Small intestine (tissue), 7 donors: ENCODE measurements at regions not wholly inside any gene's neighbourhood (a gene's known extent, or its start where the extent isn't known, plus 50 kb on each side); places are given as distances from the start of the nearest gene placed in this dataset.
A peak's percentile ranks its signal among the peaks of the same experiment; 100 is the strongest.
"Not testable (repeated sequence)": the region's sequence is repeated elsewhere in the genome, so short reads cannot be mapped to it uniquely, and the experiment has no call there.

Experiments used
- DNase-seq, 2 donors: peaks; one replicate each; pipeline versions ENCODE4 v3.0.0 to v3.0.0-alpha.2; 2013
- FAIRE-seq: peaks from 2 replicates; lab custom pipeline; 2012; peaks lifted over from hg19 to GRCh38; lab: Jason Lieb, UNC
- H3K27ac ChIP-seq, 3 donors: one replicate each; pipeline ENCODE4 v1.5.1; 2013; ENCODE audit warnings: low read length in 2 of 3, mild to moderate bottlenecking in 2 of 3, control low read depth in 1 of 3, inconsistent platforms in 1 of 3, low read depth in 1 of 3, moderate library complexity in 1 of 3
- H3K27me3 ChIP-seq, 3 donors: one replicate each; pipeline ENCODE4 v1.6.1; 2013; ENCODE audit warnings: low read length in 3 of 3, inconsistent platforms in 1 of 3; ENCODE audit not compliant: control insufficient read depth in 3 of 3, insufficient read depth in 3 of 3
- H3K36me3 ChIP-seq, 3 donors: one replicate each; pipeline ENCODE4 v1.6.1; 2013; ENCODE audit warnings: low read length in 3 of 3, inconsistent platforms in 1 of 3, low read depth in 1 of 3, mild to moderate bottlenecking in 1 of 3, moderate library complexity in 1 of 3; ENCODE audit not compliant: control insufficient read depth in 3 of 3, insufficient read depth in 2 of 3
- H3K4me1 ChIP-seq, 3 donors: one replicate each; pipeline ENCODE4 v1.6.1; 2013; ENCODE audit warnings: low read length in 2 of 3, inconsistent platforms in 1 of 3, low read depth in 1 of 3, mild to moderate bottlenecking in 1 of 3, moderate library complexity in 1 of 3; ENCODE audit not compliant: control insufficient read depth in 3 of 3, insufficient read depth in 2 of 3
- H3K4me3 ChIP-seq, 3 donors: one replicate each; pipeline ENCODE4 v1.5.1; 2013; ENCODE audit warnings: low read length in 3 of 3, control low read depth in 1 of 3, inconsistent platforms in 1 of 3, low read depth in 1 of 3, mild to moderate bottlenecking in 1 of 3, moderate library complexity in 1 of 3
- H3K9me3 ChIP-seq, 2 donors: one replicate each; pipeline ENCODE4 v1.6.1; 2013; ENCODE audit warnings: low read depth in 1 of 2, low read length in 1 of 2; ENCODE audit not compliant: control insufficient read depth in 2 of 2, insufficient read depth in 1 of 2
- WGBS, 3 donors: extraction: QIAGEN DNeasy Blood & Tissue Kit; methylation state at CpG; one replicate each; pipeline ENCODE4 v1.1.7; 2013; 5-methylcytosine and 5-hydroxymethylcytosine counted together
- donor health status: healthy with polysubstance abuse.
- donor health status: control.
- donor health status: control.
- donor health status: Bipolar disorder and iron deficiency.
- donor health status: healthy.

GRCh38 chr12:102304667-102305066 lies 107.0 kb upstream of the PMCH start:
- not testable (repeated sequence) for FAIRE-seq, H3K4me3 ChIP-seq, DNase-seq, H3K4me1 ChIP-seq, H3K9me3 ChIP-seq, H3K36me3 ChIP-seq, H3K27ac ChIP-seq, H3K27me3 ChIP-seq
- WGBS, 3 donors: 67 to 69% (median 68%) methylated on average over 5 of the region's 5 CpGs

GRCh38 chr12:102302553-102302952 lies 104.9 kb upstream of the PMCH start:
- no peak for DNase-seq
- FAIRE-seq: no peak
- no peaks in the 10 kb centered on the region for H3K4me1 ChIP-seq

GRCh38 chr12:102301547-102301946 lies 103.9 kb upstream of the PMCH start:
- DNase-seq: no peak

More at GRCh38 chr12:102302553-102302952, 104.9 kb upstream of the PMCH start:
- Histone ChIP-seq H3K9me3 (peaks cover 0 to 8% of the 10 kb centered on the region in 2 donors), H3K4me3 (no peak overlapping the region), H3K27me3 (no peaks in the 10 kb centered on the region), H3K36me3 (no peaks in the 10 kb centered on the region), H3K27ac (no peak overlapping the region)

GRCh38 chr12:102300824-102301461 lies 103.3 kb upstream of the PMCH start:
- FAIRE-seq (no peak), DNase-seq (peak in 1 of 2 donors; percentile 1)
- no peaks in the 10 kb centered on the region for H3K4me1 ChIP-seq
- H3K4me3 ChIP-seq: no peak overlapping the region
- H3K27ac ChIP-seq: no peak overlapping the region
- no peaks in the 10 kb centered on the region for H3K36me3 ChIP-seq
- no peaks in the 10 kb centered on the region for H3K27me3 ChIP-seq
- H3K9me3 ChIP-seq: peaks cover 0 to 8% of the 10 kb centered on the region in 2 donors

More at GRCh38 chr12:102301547-102301946, 103.9 kb upstream of the PMCH start:
- Histone ChIP-seq H3K27ac (no peak overlapping the region), H3K36me3 (no peaks in the 10 kb centered on the region), H3K9me3 (peaks cover 0 to 8% of the 10 kb centered on the region in 2 donors), H3K4me1 (no peaks in the 10 kb centered on the region), H3K4me3 (no peak overlapping the region), H3K27me3 (no peaks in the 10 kb centered on the region)
- FAIRE-seq: peak; percentile 49

DNA sequence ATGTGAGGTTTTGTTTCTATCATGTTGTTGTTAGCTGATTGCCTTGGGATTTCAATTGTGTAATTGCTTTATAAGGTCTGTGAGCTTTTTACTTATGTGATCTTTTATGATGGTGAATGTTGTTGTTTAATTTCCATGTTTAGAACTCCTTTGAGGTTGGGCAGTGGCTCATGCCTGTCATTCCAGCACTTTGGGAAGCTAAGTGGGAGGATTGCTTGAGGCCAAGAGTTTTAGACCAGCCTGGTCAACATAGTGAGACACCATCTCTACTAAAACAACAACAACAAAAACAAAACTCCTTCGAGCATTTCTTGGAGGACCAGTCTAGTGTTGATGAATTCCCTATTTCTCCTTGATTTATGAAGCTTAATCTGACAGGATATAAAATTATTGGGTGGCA lies 102.1 kb upstream of the PMCH start:
- Histone ChIP-seq H3K4me3 (no peak overlapping the region), H3K27me3 (no peaks in the 10 kb centered on the region), H3K4me1 (no peaks in the 10 kb centered on the region), H3K36me3 (no peaks in the 10 kb centered on the region), H3K9me3 (peaks cover 0 to 3% of the 10 kb centered on the region in 2 donors), H3K27ac (no peak overlapping the region)
- FAIRE-seq (no peak), DNase-seq (no peak)
- WGBS, 3 donors: 69 to 81% (median 79%) methylated on average over 1 of the region's 1 CpG

DNA sequence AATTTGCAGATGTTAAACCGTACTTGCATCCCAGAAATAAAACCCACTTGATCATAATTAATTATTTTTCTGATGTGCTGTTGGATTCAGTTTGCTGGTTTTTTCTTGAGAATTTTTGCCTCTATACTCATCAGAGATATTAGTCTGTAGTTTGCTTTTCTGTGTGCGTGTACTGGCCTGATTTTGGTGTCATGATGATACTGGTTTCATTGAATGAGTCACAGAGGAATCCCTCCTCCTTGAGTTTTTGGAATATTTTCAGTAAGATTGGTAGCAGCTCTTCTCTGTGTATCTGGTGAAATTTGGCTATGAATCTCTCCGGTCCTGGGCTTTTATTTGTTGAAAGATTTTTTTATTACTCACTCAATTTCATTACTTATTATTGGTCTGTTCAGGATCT lies 100.4 kb upstream of the PMCH start:
- FAIRE-seq (no peak), DNase-seq (no peak)
- Histone ChIP-seq H3K27me3 (no peaks in the 10 kb centered on the region), H3K9me3 (no peaks in the 10 kb centered on the region), H3K4me1 (no peaks in the 10 kb centered on the region), H3K4me3 (no peak overlapping the region), H3K36me3 (no peaks in the 10 kb centered on the region), H3K27ac (no peak overlapping the region)
- WGBS, 3 donors: 66 to 79% (median 75%) methylated on average over 3 of the region's 3 CpGs

GRCh38 chr12:102297412-102297811 lies 99.8 kb upstream of the PMCH start:
- Histone ChIP-seq H3K4me1 (no peaks in the 10 kb centered on the region), H3K27ac (no peak overlapping the region), H3K36me3 (no peaks in the 10 kb centered on the region), H3K27me3 (no peaks in the 10 kb centered on the region), H3K4me3 (no peak overlapping the region), H3K9me3 (no peaks in the 10 kb centered on the region)
- FAIRE-seq (no peak), DNase-seq (no peak)
- 92 to 98% (median 96%) methylated on average over 2 of the region's 2 CpGs for WGBS, 3 donors

DNA sequence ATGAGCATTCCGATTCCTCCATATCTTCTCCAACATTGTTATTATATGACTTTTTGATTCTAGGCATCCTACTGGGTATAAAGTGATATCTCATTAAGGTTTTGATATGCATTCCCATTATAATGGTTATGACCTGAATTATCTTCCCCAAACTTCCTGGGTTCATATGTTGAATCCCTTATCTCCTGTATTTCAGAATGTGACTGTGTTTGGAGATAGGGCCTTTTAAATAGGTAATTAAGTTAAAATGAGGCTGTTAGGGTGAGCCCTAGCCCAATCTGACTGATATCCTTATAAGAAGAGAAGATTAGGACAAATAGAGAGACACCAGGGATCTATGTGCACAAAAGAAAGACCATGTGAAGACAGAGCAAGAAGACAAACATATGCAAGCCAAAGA lies 96.9 kb upstream of the PMCH start:
- FAIRE-seq (no peak), DNase-seq (no peak)
- H3K4me3 ChIP-seq: no peak overlapping the region
- H3K9me3 ChIP-seq: peaks cover 0 to 3% of the 10 kb centered on the region in 2 donors
- no peaks in the 10 kb centered on the region for H3K36me3 ChIP-seq
- H3K4me1 ChIP-seq: no peaks in the 10 kb centered on the region
- no peak overlapping the region for H3K27ac ChIP-seq
- WGBS, 3 donors: 89 to 98% (median 96%) methylated on average over 1 of the region's 1 CpG
- no peaks in the 10 kb centered on the region for H3K27me3 ChIP-seq
